ENCODE measurements at regions not wholly inside any gene's neighbourhood (a gene's known extent, or its start where the extent isn't known, plus 50 kb on each side); places are given as distances from the start of the nearest gene placed in this dataset.
A peak's percentile ranks its signal among the peaks of the same experiment; 100 is the strongest.
"Not testable (repeated sequence)": the region's sequence is repeated elsewhere in the genome, so short reads cannot be mapped to it uniquely, and the experiment has no call there.

DNA sequence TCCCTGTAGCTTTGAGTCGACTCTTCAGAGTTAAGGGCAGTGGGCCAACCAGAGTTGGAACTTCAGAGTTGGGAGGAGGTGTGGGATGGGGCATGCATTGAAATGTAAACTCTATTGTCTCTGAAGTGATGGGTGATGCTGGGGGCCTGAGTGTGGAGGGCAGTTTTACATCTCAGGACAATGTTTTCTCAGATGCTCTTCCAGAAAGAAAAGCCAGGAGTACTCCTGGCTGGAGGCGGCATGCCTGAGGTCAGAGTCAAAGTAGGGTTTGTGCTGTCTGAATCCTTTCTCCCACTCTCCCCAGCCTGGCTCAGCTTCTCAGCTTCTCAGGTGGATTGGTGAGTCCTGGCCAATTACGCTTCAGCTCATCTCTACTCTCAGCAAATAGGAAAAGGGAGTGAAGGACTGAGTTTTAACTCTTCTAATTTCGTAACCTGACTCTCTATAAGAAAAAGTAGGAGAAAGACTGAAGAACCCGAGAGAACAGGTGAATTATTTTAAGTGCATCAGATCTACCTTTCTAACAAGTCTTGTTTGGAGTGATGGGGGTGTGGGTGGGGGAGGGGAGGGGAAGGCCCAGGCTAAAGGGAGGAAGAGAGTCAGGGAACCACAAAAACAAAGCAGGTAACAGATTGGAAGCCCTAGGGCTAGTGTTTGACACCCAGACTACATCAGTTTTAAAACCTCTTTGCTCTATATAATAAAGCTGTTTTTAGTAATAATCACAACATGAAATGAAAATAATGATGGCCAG, 107.5 kb upstream of the PELI1 start:
- no peak for DNase-seq (ENCODE audit: low read depth, low spot score)

DNA sequence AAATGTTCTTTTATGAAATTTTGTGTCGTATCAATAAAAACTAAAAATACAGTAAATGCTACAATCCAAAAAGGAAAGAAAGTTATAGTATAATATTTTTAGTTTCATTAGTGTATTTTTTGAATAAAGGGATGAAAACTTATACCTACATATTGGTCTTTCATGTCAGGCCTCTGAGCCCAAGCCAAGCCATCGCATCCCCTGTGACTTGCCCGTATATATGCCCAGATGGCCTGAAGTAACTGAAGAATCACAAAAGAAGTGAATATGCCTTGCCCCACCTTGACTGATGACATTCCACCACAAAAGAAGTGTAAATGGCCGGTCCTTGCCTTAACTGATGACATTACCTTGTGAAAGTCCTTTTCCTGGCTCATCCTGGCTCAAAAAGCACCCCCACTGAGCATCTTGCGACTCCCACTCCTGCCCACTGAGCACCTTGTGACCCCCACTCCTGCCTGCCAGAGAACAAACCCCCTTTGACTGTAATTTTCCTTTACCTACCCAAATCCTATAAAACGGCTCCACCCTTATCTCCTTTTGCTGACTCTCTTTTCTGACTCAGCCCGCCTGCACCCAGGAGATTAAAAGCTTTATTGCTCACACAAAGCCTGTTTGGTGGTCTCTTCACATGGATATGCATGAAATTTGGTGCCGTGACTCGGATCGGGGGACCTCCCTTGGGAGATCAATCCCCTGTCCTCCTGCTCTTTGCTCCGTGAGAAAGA, 108.2 kb upstream of the PELI1 start:
- DNase-seq (ENCODE audit: low read depth, low spot score) = not testable (repeated sequence)

- not testable (repeated sequence) for DNase-seq (ENCODE audit: low read depth, low spot score)
Measured at GRCh38 chr2:64253421-64253820, 109.2 kb upstream of the PELI1 start.

GRCh38 chr2:64258566-64258965, 114.3 kb upstream of the PELI1 start:
- no peak for DNase-seq (ENCODE audit: low read depth, low spot score)

DNA sequence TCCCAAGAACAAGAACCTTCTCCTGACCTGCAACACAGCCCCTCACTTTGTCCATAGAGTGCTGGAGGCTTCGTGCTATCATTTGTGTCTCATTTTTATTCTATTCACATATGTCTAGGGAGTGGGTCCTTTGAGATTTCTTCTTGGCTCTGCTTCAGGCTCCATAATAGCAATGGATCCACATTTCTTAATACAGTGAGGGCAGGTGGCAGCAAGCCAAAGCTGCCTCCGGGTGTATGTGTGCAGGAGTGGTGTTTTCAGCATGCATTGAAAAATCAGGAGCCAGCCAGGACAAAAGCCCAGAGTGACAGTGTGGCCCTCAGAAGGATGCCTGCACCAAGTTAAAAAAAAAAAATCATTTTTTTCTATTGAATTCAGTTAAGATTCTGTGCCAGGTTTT, 115.1 kb upstream of the PELI1 start:
- no peak for DNase-seq (ENCODE audit: low read depth, low spot score)

- DNase-seq (ENCODE audit: low read depth, low spot score) = no peak
Measured at GRCh38 chr2:64260093-64260803, 116.0 kb upstream of the PELI1 start.

GRCh38 chr2:64260817-64261216, 116.6 kb upstream of the PELI1 start:
- DNase-seq (ENCODE audit: low read depth, low spot score) = no peak

DNA sequence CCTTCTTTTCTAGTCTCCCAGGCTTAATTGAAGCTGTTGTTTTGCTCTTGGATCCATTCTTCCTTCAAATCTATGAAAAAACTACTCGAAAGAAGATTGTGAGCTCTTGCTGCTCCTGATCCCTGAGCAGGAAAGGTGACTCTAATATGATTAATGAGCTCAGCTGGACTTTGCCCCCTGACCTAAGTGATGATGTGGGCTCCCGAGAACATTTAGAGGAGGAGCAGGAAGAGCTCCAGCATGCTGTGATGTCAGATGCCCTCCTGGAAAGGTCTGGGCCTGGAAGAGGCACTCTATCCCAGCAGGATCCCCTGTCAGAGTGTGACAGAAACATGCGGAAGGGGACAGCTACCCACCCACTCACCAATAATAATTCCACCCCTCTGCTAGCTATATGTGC, 117.9 kb upstream of the PELI1 start:
- no peak for DNase-seq (ENCODE audit: low read depth, low spot score)

- no peak for DNase-seq (ENCODE audit: low read depth, low spot score)
Measured at GRCh38 chr2:64262816-64263215, 118.6 kb upstream of the PELI1 start.

DNA sequence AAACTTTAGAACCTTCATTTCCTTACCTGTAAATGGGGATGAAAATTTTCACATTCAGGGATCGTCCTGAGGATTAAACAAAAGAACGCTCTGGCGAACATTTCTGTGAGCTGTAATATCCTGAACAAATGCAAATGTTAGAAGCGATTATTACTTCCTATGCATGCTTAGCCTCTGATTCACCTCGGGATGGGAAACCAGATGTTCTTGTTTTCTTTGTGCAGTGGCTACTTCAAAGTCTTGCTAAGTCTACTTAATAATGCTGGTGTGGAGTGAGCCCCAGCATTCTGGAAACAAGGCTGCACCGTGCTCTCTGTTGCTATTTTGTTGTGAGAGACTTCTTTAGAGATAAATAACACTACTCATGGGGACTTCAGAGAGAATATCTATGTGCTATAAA, 119.1 kb upstream of the PELI1 start:
- peak; percentile 33 for DNase-seq (ENCODE audit: low read depth, low spot score)

DNA sequence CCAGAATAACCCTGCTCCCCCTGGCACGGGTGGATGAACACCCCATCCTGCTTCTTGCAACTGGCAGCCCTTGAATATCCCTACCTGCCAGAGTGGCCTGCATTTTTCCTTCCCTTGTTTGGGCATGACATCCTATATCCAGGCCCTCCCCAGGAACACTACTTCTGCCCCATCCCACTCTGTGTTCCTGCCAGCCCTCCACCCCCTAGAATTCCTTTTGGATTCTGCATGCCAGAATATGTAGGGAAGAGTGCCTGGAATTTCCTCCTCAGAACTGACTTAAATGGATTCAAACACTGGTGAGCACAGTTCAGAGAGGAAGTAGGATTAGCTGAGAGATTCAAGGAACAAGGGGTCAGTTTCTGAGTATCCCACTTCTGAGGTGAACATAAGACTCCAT, 123.5 kb upstream of the PELI1 start:
- no peak for DNase-seq (ENCODE audit: low read depth, low spot score)

- DNase-seq (ENCODE audit: low read depth, low spot score) = no peak
Measured at GRCh38 chr2:64268330-64269048, 124.3 kb upstream of the PELI1 start.

DNA sequence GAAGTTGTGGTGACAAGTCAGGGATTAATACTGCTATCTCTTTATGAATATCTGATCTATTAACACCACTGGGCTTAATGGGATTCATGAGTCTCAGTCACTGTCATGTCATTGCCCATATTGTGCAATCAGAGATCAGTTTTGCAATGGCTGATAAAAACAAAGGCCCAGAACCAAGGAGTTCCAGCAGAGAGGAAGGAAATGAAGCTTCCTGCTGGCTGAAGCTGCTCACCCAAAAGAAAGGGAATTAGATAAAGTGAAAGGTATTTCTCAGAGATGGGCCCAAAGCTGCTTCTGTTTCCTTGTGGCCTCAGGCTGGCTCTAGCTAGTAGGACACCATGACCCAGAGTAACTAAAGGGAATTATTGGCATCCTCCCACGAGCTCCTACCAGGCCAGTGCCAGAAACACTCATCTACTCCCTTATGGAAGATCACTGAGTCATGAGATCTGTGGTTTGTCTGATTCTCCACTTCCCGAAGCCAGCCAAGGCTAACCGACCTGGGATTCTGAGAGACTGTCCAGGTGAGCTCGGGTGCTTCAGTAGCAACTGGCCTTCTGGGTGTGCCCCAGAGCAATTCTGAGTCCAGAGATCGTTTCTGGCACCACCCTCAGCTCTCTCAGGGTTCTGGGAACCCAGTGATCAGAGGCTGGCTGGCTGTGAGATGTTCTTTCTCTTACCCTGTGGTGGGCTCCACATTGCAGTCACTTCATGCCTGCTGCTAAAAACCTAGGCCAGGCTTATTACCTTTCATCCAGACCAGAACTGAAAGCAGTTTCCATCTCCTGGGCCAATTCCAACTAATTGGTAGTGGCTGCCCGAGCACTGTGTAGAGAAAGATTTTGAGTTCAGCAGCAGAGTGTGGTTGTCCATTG, 129.5 kb upstream of the PELI1 start:
- no peak for DNase-seq (ENCODE audit: low read depth, low spot score)

DNA sequence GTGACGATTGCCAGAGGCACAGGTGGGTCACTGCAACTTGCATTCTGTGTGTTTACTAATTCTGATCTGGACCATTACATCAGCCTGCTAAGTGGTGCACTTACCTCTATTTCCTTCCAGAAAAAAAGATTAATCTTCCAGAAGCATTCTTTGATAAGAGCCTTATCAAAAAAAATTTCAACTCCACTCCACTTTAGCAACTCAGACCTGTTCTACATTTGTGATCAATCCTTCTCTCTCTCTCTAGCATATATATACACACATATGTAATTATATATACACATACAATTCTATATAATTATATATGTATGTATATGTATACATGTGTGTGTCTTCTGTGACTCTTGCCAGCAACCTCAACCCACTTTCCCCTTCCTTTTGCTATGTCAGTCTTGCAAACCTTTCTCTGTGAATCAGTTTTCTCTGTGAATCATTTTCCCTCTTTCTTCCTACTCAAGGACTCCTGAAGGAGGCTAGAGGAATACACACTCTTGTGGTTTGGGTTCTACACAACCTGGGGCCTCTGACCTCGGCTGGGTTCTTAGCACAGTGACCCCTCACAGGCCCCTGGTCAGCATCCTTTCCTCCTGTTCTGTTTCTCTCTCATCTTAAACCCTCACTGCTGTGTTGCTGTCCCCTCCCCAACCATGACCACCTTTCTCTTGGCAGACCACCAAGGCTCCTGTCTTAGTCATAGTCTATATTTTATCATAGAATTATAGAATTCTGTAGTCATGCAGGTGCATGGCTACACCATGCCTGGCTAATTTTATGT, 130.4 kb upstream of the PELI1 start:
- DNase-seq (ENCODE audit: low read depth, low spot score) = no peak

DNA sequence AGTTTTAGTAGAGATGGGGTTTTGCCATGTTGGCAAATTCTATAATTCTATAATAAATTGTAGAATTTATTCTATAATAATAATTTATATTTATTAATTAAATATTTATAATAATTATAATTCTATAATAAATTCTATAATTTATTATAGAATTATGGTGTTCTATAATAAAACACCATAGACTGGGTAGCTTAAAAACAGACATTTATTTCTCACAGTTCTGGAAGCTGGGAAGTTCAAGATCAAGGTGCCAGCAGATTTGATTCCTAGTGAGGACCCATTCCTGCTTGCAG, 130.9 kb upstream of the PELI1 start:
- DNase-seq (ENCODE audit: low read depth, low spot score) = no peak

DNA sequence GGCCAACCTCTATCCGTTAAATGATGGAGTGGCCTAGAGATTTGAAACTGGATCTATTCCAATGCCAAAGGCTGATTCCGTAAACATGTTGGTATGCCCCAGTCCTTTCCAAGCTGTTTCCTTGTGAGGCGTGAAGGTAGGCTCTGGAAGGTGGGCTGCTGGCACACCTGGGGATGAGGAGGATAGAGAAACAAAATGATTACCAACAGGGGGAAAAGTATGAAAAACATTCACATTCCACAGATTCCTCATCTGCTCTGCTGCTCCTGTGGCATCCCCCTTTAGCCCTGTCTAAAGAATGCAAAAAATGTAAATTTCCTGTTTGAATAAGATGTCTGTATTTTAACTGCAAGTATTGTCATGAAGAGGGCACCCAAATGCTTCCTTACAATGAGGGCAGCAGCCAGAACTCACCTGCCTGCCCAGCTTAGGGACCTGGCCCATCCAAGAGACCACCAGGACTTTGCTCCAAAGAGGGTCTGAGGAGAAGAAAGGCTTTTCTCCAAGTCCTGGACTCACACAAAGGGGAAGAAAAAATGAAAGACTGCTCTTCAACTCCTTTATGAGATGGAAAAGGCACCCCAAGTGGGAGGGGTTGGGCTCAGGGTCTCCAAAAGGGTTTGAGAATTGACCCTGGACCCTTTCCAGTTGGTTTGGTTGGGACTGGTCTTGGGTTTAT, 132.3 kb upstream of the PELI1 start:
- DNase-seq (ENCODE audit: low read depth, low spot score) = no peak

DNA sequence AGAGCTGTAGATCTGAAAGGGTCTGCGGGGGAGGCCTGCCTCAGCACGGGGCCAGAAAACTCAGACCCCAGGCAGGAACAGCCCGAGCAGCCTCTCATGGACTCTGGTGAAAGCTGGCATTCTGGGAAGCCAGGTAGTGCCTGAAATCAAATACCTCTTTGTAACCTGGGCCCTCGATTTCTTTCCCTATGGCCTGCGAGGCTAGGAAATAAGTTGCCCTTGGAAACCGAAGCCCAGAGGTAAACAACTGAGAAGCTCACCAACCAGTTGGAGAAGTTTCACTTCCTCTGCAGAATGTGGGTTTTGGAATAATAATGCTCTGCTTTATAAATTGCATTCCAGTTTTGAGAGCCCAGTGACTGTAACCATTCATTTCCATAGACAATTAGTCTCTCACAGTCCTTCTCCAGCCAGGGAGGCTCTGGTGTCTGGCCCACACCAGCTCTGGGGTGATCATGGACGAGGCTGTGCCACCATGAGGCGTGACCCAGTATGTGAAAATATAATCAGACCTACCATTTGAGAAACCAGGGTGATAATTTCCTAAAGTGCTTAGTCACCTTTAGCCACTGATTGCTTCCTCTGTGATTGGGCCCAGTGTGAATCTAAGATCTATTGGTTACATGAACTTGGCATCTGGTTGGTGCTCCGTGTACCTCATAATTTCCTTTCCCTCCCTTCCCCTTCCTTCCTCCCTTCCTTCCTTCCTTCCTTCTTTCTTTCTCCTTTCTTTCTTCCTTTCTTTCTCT, 133.1 kb upstream of the PELI1 start:
- DNase-seq (ENCODE audit: low read depth, low spot score) = no peak

GRCh38 chr2:64280812-64281211, 136.6 kb upstream of the PELI1 start:
- DNase-seq (ENCODE audit: low read depth, low spot score) = not testable (repeated sequence)

DNA sequence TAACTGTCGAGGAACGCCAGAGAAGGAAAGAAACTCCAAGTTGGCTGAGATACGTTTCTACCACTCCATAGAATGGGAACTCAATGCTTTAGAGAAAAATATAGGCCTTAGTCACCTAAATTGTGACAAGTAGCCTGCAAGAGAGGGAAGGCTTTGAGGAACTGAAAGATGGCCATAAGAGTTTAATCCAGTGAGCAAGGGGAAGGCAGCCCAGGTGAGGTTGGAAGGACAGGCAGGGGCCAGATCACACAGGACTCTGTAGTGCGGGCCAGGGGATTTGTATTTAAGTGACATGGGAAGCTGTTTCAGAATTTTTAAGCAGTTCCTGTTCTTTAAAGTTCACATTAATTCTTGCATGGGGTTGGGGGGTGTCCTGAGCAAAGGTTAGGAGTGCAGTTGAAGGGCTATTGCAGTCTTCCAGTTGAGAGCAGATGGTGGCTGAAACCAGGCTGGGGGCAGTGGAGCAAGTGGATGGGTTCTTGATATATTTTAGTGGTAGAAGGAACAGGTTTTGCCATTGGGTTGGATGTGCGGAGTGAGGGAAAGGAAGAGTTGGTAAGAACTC, 138.9 kb upstream of the PELI1 start:
- no peak for DNase-seq (ENCODE audit: low read depth, low spot score)
